Adrenal gland (tissue), 9 donors: ENCODE measurements at regions not wholly inside any gene's neighbourhood (a gene's known extent, or its start where the extent isn't known, plus 50 kb on each side); places are given as distances from the start of the nearest gene placed in this dataset.

Source experiments
- DNase-seq, 7 donors: peaks; one replicate each; pipeline ENCODE4 v3.0.0-alpha.2; 2019 to 2020
- H3K27ac ChIP-seq, 5 donors: fragments of 200-600 bp; sonication (generic) in 4 of 5; 1 replicate in 3 of 5; 2 replicates in 2 of 5; pipeline versions ENCODE4 v1.5.1 to v1.8.0; 2016 to 2020; ENCODE audit warnings: mild to moderate bottlenecking in 1 of 5
- H3K27me3 ChIP-seq: fragments of 200-600 bp; 2 replicates; pipeline ENCODE4 v1.8.0; 2021
- H3K36me3 ChIP-seq, 2 donors: fragments of 200-600 bp; replicated peaks in 1 of 2; 1 replicate in 1 of 2; 2 replicates in 1 of 2; pipeline versions ENCODE4 v1.5.1 to v1.8.0; 2018 to 2022
- H3K4me1 ChIP-seq, 2 donors: fragments of 200-600 bp; replicated peaks in 1 of 2; 1 replicate in 1 of 2; 2 replicates in 1 of 2; pipeline versions ENCODE4 v1.5.1 to v1.8.0; 2018 to 2021
- H3K4me3 ChIP-seq, 4 donors: fragments of 200-600 bp; sonication (generic) in 3 of 4; one replicate each; pipeline ENCODE4 v1.5.1; 2016 to 2018
- H3K9me3 ChIP-seq, 3 donors: fragments of 200-600 bp; sonication (generic) in 1 of 3; replicated peaks in 1 of 3; 1 replicate in 2 of 3; 2 replicates in 1 of 3; pipeline versions ENCODE4 v1.5.1 to v1.8.0; 2016 to 2021
- CTCF ChIP-seq, 6 experiments: fragments of 450-650 bp in 4 of 6; fragments of 200-600 bp in 2 of 6; sonication (generic) in 1 of 6; IDR thresholded peaks; 1 replicate in 5 of 6; 2 replicates in 1 of 6; pipeline versions ENCODE4 v1.5.1 to v1.8.0; 2016 to 2021; ENCODE audit warnings: antibody characterized with exemption in 6 of 6, mild to moderate bottlenecking in 2 of 6, moderate library complexity in 1 of 6
- POLR2A ChIP-seq, 2 donors: fragments of 450-650 bp; IDR thresholded peaks; one replicate each; pipeline ENCODE4 v1.6.1; 2017; ENCODE audit warnings: antibody characterized with exemption in 2 of 2, mild to moderate bottlenecking in 2 of 2, moderate library complexity in 1 of 2
- WGBS, 4 donors: extraction: QIAGEN DNeasy Blood & Tissue Kit in 2 of 4; methylation state at CpG; one replicate each; pipeline versions ENCODE4 v1.1.5 to v1.1.7; 2013 to 2017; 5-methylcytosine and 5-hydroxymethylcytosine counted together
- intact Hi-C, 2 donors: fragments of 100-400 bp; cut with DNase I; formaldehyde crosslinking; loops; one replicate each; pipeline versions ENCODE4 v1.14.1 to v1.15.0; 2022 to 2023
- donor health status: healthy with polysubstance abuse.
- donor health status: Bipolar disorder and iron deficiency.
- donor health status: DM: yes; HTN: yes; CAD: no.
- donor health status: DM: no; HTN: no; CAD: no.
- donor health status: DM: no; HTN: no; CAD: no.

- WGBS, 4 donors = 44 to 62% (median 58%) methylated on average over 1 of the region's 1 CpG
- Histone ChIP-seq H3K4me1 (no peaks in the 10 kb centered on the region), H3K9me3 (no peaks in the 10 kb centered on the region), H3K27me3 (no peaks in the 10 kb centered on the region), H3K27ac (no peak overlapping the region), H3K36me3 (no peaks in the 10 kb centered on the region), H3K4me3 (no peak overlapping the region)
- no peak for DNase-seq
- intact Hi-C loops = no loop called here
- no peak for TF ChIP-seq CTCF (IDR thresholded peaks at IDR 0.05)
- TF ChIP-seq POLR2A (IDR thresholded peaks at IDR 0.05) = no peak
Measured at GRCh38 chr4:97208749-97209148, 934.5 kb downstream of the STPG2 start.

GRCh38 chr4:97215409-97215941, 927.8 kb downstream of the STPG2 start:
- Histone ChIP-seq H3K27me3 (no peaks in the 10 kb centered on the region), H3K4me3 (no peak overlapping the region), H3K27ac (no peak overlapping the region), H3K9me3 (no peaks in the 10 kb centered on the region), H3K36me3 (no peaks in the 10 kb centered on the region), H3K4me1 (no peaks in the 10 kb centered on the region)
- TF ChIP-seq POLR2A (IDR thresholded peaks at IDR 0.05) = no peak
- TF ChIP-seq CTCF (IDR thresholded peaks at IDR 0.05) = no peak
- DNase-seq = no peak
- intact Hi-C loops = no loop called here
- 72 to 81% (median 76%) methylated on average over 5 of the region's 5 CpGs for WGBS, 4 donors

GRCh38 chr4:97216046-97216445, 927.2 kb downstream of the STPG2 start:
- Histone ChIP-seq H3K27ac (no peak overlapping the region), H3K4me1 (no peaks in the 10 kb centered on the region), H3K9me3 (no peaks in the 10 kb centered on the region), H3K36me3 (no peaks in the 10 kb centered on the region), H3K27me3 (no peaks in the 10 kb centered on the region), H3K4me3 (no peak overlapping the region)
- no peak for TF ChIP-seq POLR2A (IDR thresholded peaks at IDR 0.05)
- TF ChIP-seq CTCF (IDR thresholded peaks at IDR 0.05) = no peak
- intact Hi-C loops = no loop called here
- WGBS, 4 donors = 78 to 87% (median 79%) methylated on average over 4 of the region's 4 CpGs
- DNase-seq = no peak

GRCh38 chr4:97235521-97235920, 907.8 kb downstream of the STPG2 start:
- 33 to 57% (median 46%) methylated on average over 3 of the region's 3 CpGs for WGBS, 4 donors
- H3K27ac ChIP-seq = no peak overlapping the region

More at GRCh38 chr4:97235521-97235920, 907.8 kb downstream of the STPG2 start:
- TF ChIP-seq POLR2A (IDR thresholded peaks at IDR 0.05) (no peak), CTCF (IDR thresholded peaks at IDR 0.05) (no peak)
- Histone ChIP-seq H3K4me1 (no peaks in the 10 kb centered on the region), H3K36me3 (no peaks in the 10 kb centered on the region), H3K4me3 (no peak overlapping the region), H3K27me3 (no peaks in the 10 kb centered on the region), H3K9me3 (no peaks in the 10 kb centered on the region)
- intact Hi-C loops = no loop called here
- no peak for DNase-seq
